ENCODE measurements at regions not wholly inside any gene's neighbourhood (a gene's known extent, or its start where the extent isn't known, plus 50 kb on each side); places are given as distances from the start of the nearest gene placed in this dataset.

GRCh38 chr15:95742256-95742655 lies 588.2 kb upstream of the NR2F2 start:
- intact Hi-C loops (cut with DNase I), result no loop called here
- Histone ChIP-seq H3K9me3 (no peaks in the 10 kb centered on the region), H3K27ac (no peak overlapping the region), H3K36me3 (no peaks in the 10 kb centered on the region), H3K4me1 (no peaks in the 10 kb centered on the region), H3K27me3 (peaks cover 0 to 3% (median 0%) of the 10 kb centered on the region in 4 donors), H3K4me3 (no peak overlapping the region)
- no peak for DNase-seq
- 89 to 96% methylated on average over 3 of the region's 3 CpGs for WGBS, 2 donors
- TF ChIP-seq POLR2A (IDR thresholded peaks at IDR 0.05) (no peak), CTCF (IDR thresholded peaks at IDR 0.05) (no peak)

- H3K9me3 ChIP-seq, result no peaks in the 10 kb centered on the region
- DNase-seq, result no peak
- TF ChIP-seq CTCF (IDR thresholded peaks at IDR 0.05) (no peak), POLR2A (IDR thresholded peaks at IDR 0.05) (no peak)
- H3K4me1 ChIP-seq, result no peaks in the 10 kb centered on the region
- no peak overlapping the region for H3K4me3 ChIP-seq
- 78 to 86% methylated on average over 2 of the region's 2 CpGs for WGBS, 2 donors
- peaks cover 0 to 3% (median 0%) of the 10 kb centered on the region in 4 donors for H3K27me3 ChIP-seq
- intact Hi-C loops (cut with DNase I), result no loop called here
- no peak overlapping the region for H3K27ac ChIP-seq
- H3K36me3 ChIP-seq, result no peaks in the 10 kb centered on the region
These were observed 587.7 kb upstream of the NR2F2 start for GRCh38 chr15:95742836-95743235.

- H3K4me3 ChIP-seq, result no peak overlapping the region
- TF ChIP-seq POLR2A (IDR thresholded peaks at IDR 0.05), result no peak
- TF ChIP-seq CTCF (IDR thresholded peaks at IDR 0.05), result no peak
- H3K9me3 ChIP-seq, result no peaks in the 10 kb centered on the region
- no peak for DNase-seq
- H3K27ac ChIP-seq, result no peak overlapping the region
- WGBS, 2 donors, result 82 to 92% methylated on average over 2 of the region's 2 CpGs
- no peaks in the 10 kb centered on the region for H3K4me1 ChIP-seq
- no peaks in the 10 kb centered on the region for H3K36me3 ChIP-seq
- intact Hi-C loops (cut with DNase I), result no loop called here
- H3K27me3 ChIP-seq, result no peaks in the 10 kb centered on the region
These were observed 573.3 kb upstream of the NR2F2 start for GRCh38 chr15:95757171-95757570.

GRCh38 chr15:95758451-95758850 lies 572.0 kb upstream of the NR2F2 start:
- Histone ChIP-seq H3K27me3 (no peaks in the 10 kb centered on the region), H3K9me3 (no peaks in the 10 kb centered on the region), H3K4me1 (no peaks in the 10 kb centered on the region), H3K36me3 (no peaks in the 10 kb centered on the region), H3K4me3 (no peak overlapping the region), H3K27ac (no peak overlapping the region)
- intact Hi-C loops (cut with DNase I), result no loop called here
- DNase-seq, result no peak
- TF ChIP-seq POLR2A (IDR thresholded peaks at IDR 0.05), result no peak
- TF ChIP-seq CTCF (IDR thresholded peaks at IDR 0.05), result no peak
- 67 to 91% methylated on average over 1 of the region's 1 CpG for WGBS, 2 donors

- intact Hi-C loops (cut with DNase I), result no loop called here
- TF ChIP-seq POLR2A (IDR thresholded peaks at IDR 0.05) (no peak), CTCF (IDR thresholded peaks at IDR 0.05) (no peak)
- DNase-seq, result no peak
- Histone ChIP-seq H3K36me3 (no peaks in the 10 kb centered on the region), H3K27me3 (no peaks in the 10 kb centered on the region), H3K27ac (no peak overlapping the region), H3K9me3 (no peaks in the 10 kb centered on the region), H3K4me3 (no peak overlapping the region), H3K4me1 (no peaks in the 10 kb centered on the region)
- WGBS, 2 donors, result 37 to 46% methylated on average over 2 of the region's 2 CpGs
These were observed 571.6 kb upstream of the NR2F2 start for GRCh38 chr15:95758851-95759250.
